Mesothelial cell of epicardium (in vitro differentiated cells): ENCODE measurements at regions not wholly inside any gene's neighbourhood (a gene's known extent, or its start where the extent isn't known, plus 50 kb on each side); places are given as distances from the start of the nearest gene placed in this dataset.

Source experiments
- DNase-seq, 2 experiments: peaks; one replicate each; pipeline ENCODE4 v3.0.0; 2021; ENCODE audit warnings: low spot score in 2 of 2; ENCODE audit not compliant: unreplicated experiment in 2 of 2
- H3K27ac Mint-ChIP-seq: 2 replicates; pipeline ENCODE4 v1.8.0; 2021; ENCODE audit warnings: mixed read lengths
- H3K27me3 Mint-ChIP-seq: 2 replicates; pipeline ENCODE4 v1.8.0; 2021; ENCODE audit warnings: low read depth, mixed read lengths
- H3K36me3 Mint-ChIP-seq: 2 replicates; pipeline ENCODE4 v1.8.0; 2021; ENCODE audit warnings: mixed read lengths
- H3K4me1 Mint-ChIP-seq: 2 replicates; pipeline ENCODE4 v1.8.0; 2021; ENCODE audit warnings: mixed read lengths
- H3K4me3 Mint-ChIP-seq: 2 replicates; pipeline ENCODE4 v1.8.0; 2021; ENCODE audit warnings: mild to moderate bottlenecking, moderate library complexity, mixed read lengths
- H3K9me3 Mint-ChIP-seq: 2 replicates; pipeline ENCODE4 v1.8.0; 2021; ENCODE audit warnings: mixed read lengths
- TF ChIP-seq, protein P1 (sequence below): fragments of 200-600 bp; sonication (generic); IDR thresholded peaks from one replicate; pipeline ENCODE4 v1.5.0; 2021; ENCODE audit warnings: antibody characterized with exemption; ENCODE audit not compliant: unreplicated experiment

DNA sequence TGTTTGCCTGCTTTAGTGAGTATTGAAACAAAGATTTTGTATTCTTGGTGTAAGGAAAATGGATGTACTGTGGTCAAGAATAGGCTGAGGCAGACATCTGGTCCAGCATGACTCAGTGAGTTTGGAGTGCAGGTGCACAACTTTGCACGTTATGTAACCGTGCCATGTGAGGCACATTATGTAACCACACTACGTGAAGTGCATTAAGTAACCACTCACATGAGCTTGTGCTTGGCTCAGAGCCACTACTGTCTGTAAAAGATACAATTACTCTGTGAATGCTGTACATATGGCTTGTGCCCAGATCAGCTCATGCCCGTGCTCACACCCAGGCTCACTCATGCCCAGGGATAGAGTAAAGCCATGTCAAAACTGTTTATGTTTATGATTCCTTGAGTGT is 216.8 kb downstream of the CTH start:
- Mint-ChIP-seq H3K27me3 (peaks cover 11% of the 10 kb centered on the region), H3K36me3 (no peaks in the 10 kb centered on the region), H3K9me3 (peaks cover 8% of the 10 kb centered on the region), H3K4me1 (no peaks in the 10 kb centered on the region), H3K4me3 (no peak overlapping the region), H3K27ac (no peak overlapping the region)
- TF ChIP-seq, protein P1, sequence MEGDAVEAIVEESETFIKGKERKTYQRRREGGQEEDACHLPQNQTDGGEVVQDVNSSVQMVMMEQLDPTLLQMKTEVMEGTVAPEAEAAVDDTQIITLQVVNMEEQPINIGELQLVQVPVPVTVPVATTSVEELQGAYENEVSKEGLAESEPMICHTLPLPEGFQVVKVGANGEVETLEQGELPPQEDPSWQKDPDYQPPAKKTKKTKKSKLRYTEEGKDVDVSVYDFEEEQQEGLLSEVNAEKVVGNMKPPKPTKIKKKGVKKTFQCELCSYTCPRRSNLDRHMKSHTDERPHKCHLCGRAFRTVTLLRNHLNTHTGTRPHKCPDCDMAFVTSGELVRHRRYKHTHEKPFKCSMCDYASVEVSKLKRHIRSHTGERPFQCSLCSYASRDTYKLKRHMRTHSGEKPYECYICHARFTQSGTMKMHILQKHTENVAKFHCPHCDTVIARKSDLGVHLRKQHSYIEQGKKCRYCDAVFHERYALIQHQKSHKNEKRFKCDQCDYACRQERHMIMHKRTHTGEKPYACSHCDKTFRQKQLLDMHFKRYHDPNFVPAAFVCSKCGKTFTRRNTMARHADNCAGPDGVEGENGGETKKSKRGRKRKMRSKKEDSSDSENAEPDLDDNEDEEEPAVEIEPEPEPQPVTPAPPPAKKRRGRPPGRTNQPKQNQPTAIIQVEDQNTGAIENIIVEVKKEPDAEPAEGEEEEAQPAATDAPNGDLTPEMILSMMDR, result no peak
- DNase-seq, result no peak

- no peak overlapping the region for H3K4me3 Mint-ChIP-seq
- H3K36me3 Mint-ChIP-seq, result no peaks in the 10 kb centered on the region
- peaks cover 8% of the 10 kb centered on the region for H3K9me3 Mint-ChIP-seq
- no peak for DNase-seq
- no peak overlapping the region for H3K27ac Mint-ChIP-seq
- H3K27me3 Mint-ChIP-seq, result peaks cover 11% of the 10 kb centered on the region
- H3K4me1 Mint-ChIP-seq, result no peaks in the 10 kb centered on the region
- TF ChIP-seq, protein P1, result no peak
Measured at GRCh38 chr1:70628973-70629372, 217.9 kb downstream of the CTH start.

DNA sequence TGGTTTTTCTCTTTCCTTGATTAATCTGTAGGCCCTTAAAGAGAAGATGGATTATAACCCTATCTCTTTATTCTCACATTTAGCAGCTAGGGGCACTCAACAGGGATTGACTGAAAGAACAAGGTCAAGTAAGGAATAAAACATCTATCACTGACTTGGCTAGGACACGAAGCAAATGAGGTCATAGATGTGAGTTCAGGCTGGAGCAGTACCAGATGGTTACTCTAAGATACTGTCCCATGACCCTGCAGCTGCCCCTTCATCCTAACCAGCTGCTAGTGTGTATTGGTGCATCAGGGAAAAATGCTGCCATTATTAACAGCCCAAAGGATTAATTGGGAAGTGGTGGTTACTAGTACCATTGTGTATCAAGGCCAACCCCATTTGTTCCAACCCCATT is 221.9 kb downstream of the CTH start:
- H3K4me3 Mint-ChIP-seq, result no peak overlapping the region
- H3K27me3 Mint-ChIP-seq, result peaks cover 25% of the 10 kb centered on the region
- no peak for DNase-seq
- H3K27ac Mint-ChIP-seq, result no peak overlapping the region
- TF ChIP-seq, protein P1, result no peak
- no peaks in the 10 kb centered on the region for H3K36me3 Mint-ChIP-seq
- no peaks in the 10 kb centered on the region for H3K4me1 Mint-ChIP-seq
- H3K9me3 Mint-ChIP-seq, result no peaks in the 10 kb centered on the region

GRCh38 chr1:70635868-70636267 is 224.8 kb downstream of the CTH start:
- Mint-ChIP-seq H3K27ac (no peak overlapping the region), H3K27me3 (peaks cover 35% of the 10 kb centered on the region), H3K9me3 (no peaks in the 10 kb centered on the region), H3K4me1 (no peaks in the 10 kb centered on the region), H3K4me3 (no peak overlapping the region), H3K36me3 (no peaks in the 10 kb centered on the region)
- no peak for DNase-seq
- TF ChIP-seq, protein P1, result no peak

DNA sequence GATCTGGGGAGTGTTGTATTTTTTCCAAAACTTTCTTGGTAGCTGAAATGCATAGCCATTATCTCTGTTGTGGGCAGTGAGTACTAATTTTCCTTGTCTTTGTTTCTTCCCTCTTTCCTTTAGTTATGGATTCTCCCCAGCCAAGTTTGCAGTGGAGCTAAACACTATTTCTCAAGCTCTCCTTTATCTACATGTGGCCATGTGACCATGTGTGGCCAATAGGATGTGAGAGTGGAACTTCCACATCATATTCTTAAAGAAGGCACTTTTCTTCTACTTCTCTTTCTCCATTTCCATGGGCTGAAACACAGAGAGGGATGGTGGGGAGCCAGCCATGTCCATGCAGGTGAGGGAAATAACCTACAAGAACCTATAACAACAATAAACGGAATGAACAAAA is 230.8 kb downstream of the CTH start:
- H3K27me3 Mint-ChIP-seq, result peaks cover 22% of the 10 kb centered on the region
- DNase-seq, result no peak
- no peak overlapping the region for H3K27ac Mint-ChIP-seq
- no peaks in the 10 kb centered on the region for H3K36me3 Mint-ChIP-seq
- no peak overlapping the region for H3K4me3 Mint-ChIP-seq
- no peaks in the 10 kb centered on the region for H3K9me3 Mint-ChIP-seq
- TF ChIP-seq, protein P1, result no peak
- no peaks in the 10 kb centered on the region for H3K4me1 Mint-ChIP-seq

DNA sequence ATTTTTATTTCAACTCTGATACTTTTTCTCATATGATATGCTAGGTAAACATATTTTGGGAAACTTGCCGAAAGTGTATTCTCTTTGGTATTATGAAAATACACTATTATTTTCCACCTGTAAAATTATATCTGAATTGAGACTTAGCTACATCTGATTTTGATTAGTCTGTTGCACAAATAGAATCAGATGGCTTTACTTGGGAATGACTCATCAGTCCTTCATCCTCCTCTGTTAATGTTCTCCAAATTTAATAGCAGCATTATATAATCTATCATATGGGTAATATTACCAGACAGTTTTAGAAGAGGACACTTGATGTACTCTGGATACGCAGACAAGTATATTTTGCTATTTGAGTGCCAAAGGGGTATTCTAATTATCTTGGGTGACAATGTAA is 245.3 kb downstream of the CTH start:
- no peaks in the 10 kb centered on the region for H3K4me1 Mint-ChIP-seq
- H3K9me3 Mint-ChIP-seq, result peaks cover 3% of the 10 kb centered on the region
- H3K36me3 Mint-ChIP-seq, result no peaks in the 10 kb centered on the region
- TF ChIP-seq, protein P1, result no peak
- no peak overlapping the region for H3K27ac Mint-ChIP-seq
- no peak overlapping the region for H3K4me3 Mint-ChIP-seq
- no peak for DNase-seq
- peaks cover 25% of the 10 kb centered on the region for H3K27me3 Mint-ChIP-seq
